Glomerular visceral epithelial cell (primary cell): ENCODE measurements at regions not wholly inside any gene's neighbourhood (a gene's known extent, or its start where the extent isn't known, plus 50 kb on each side); places are given as distances from the start of the nearest gene placed in this dataset.
"Not testable (repeated sequence)": the region's sequence is repeated elsewhere in the genome, so short reads cannot be mapped to it uniquely, and the experiment has no call there.

Experiments
- DNase-seq: peaks from one replicate; pipeline ENCODE4 v3.0.0-alpha.2; 2016; ENCODE audit errors: extremely low spot score

DNA sequence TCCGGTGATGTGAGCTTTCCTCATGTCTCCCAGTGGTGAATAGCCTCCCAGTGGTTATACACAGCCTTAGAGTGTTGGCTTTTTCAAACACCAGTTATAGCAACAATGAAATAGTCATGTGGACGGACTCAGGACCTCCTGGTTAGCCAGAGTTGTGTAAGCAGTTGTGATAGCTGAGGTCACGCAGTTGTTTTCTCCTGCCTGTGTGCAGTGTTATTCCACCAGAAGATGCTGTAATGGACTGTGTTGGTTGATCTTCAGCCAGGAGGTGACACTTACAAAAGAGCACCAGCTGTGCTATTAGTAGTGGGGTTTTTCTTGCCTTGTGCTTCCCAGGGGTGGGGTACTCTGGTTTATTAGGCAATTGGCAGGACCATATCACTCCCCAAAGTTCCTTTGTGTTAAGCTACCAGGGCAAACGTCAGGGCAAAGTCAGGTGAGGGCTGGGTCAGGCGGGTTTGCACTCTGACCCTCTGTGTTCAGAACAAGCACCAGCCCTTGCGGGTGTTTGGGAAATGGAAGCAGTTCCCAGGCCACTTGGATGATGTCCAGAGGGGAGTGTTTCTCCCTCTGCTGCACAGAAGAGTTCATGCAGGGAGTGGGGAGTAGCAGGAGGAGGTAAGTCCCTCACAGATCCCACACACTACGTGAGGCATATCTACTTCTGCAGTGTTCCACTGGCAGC, 252.6 kb downstream of the TMEM47 start:
- DNase-seq: no peak

DNA sequence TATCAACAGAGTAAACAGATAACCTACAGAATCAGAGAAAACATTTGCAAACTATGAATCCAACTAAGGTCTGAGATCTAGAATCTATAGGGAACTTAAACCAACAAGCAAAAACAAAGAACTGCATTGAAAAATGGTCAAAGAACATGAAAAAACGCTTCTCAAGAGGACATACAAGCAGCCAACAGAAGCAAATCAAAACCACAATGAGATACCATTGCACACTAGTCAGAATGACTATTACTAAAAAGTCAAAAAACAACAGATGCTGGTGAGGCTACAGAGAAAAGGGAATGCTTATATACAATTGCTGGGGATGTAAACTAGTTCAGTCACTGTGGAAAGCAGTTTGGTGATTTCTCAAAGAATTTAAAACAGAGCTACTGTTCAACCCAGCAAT, 255.7 kb downstream of the TMEM47 start:
- no peak for DNase-seq

DNA sequence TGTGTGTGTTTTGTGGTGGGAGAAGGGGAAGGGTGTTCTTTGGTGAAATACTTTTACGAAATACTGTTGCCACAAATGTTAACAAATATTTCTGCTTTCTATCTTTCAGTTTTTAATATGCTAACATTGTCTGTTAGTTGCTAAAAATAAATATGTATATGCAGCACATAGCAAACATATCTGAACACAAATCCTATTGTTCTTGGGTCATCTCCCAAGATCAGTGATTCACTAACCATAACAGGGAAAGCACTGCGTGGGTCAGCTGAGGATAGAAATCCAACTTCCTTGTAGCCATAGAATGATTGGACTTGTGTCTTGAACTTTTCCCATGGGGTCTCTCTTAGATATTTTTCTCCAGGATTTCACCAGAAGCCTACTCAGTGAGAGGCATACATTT, 250.3 kb upstream of the FAM47A start:
- DNase-seq: peak; percentile 7

DNA sequence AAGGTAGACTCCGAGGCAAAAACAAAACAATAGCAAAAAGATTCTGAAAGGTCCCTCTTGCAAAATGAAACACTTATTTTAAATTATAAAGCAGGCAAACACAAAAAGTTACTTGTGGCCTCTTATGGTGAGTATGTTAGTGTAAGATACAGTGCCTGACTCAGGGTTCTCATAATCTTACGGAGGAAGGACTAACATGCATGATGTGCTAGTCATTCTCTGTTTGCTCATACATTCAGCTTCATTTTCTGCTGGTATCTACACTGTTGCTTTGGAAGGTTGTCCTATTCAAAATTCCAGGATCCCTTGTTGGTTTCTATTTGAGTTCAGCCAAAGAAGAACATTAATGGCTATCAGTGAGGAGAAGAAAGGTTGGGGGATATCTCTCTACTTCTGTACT, 249.1 kb upstream of the FAM47A start:
- DNase-seq: no peak

DNA sequence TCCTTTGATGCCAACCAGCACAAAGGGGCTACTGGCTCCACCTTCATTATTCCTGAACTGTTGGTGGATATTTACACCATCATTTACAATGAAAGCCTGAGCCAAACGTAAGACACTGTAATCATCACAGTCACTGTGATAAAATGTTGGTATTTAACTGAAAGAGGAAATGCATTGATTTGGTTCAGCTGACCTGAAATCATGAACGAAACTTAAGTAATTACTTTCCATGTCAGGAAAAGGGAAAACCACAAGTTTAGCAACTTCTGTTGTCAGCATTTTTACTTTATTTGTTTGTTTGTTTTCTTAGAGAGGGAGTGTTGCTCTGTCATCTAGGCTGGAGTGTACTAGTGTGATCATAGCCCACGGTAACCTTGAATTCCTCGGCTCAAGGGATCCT, 247.8 kb upstream of the FAM47A start:
- no peak for DNase-seq

DNA sequence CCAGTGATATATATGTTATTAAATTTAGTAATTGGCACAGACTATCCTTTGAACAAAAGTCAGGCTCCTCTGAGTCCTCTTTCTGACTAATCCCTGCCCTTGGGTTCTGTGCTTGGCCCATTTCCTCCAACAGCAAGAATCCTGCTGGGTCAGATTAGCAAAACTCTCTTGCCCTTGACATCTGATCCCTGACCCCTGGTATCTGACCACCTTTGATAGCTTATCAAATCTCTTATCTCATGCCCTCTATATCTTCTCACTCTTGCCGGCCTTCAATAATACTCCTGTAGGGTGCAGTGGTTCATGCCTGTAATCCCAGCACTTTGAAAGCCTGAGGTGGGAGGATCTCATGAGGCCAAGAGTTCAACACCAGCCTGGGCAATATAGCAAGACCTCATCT, 245.5 kb upstream of the FAM47A start:
- DNase-seq: no peak

DNA sequence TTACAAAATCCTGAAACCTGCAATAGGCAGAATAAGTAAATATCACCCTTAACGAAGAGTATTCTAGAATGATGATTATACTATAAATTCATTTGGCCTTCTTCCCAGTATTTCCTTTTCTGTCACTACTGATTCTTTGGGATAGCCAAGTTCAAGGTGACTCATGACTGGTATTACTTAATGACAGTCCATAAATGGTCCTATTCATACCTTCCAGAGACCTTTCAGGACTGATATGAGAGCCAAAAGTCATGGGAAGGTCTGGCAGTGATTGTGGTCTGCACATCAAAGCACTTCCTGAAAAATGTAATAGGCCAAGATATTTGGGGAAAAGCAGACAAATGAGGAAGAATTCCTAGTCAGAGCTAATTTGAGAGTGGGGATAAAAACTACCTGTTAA, 239.6 kb upstream of the FAM47A start:
- DNase-seq: no peak

DNA sequence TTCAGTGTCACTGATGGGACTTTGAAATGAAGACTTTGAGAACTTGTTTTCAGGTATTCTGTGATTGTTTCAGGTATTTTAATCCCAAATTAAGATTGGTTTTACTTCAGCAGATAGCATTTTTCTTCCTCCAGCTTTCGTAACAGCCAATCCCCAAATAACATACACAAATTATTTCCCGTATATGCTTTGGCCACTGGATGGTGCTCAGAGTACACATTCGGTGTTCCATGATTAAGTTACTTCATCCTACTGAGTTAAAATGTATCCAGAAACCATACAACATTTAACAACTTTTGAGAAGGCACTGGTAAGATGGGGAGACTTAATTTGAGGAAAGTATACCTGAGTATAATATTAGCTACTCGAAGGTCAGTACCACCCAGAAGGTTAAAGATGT, 233.4 kb upstream of the FAM47A start:
- DNase-seq: peak; percentile 24

DNA sequence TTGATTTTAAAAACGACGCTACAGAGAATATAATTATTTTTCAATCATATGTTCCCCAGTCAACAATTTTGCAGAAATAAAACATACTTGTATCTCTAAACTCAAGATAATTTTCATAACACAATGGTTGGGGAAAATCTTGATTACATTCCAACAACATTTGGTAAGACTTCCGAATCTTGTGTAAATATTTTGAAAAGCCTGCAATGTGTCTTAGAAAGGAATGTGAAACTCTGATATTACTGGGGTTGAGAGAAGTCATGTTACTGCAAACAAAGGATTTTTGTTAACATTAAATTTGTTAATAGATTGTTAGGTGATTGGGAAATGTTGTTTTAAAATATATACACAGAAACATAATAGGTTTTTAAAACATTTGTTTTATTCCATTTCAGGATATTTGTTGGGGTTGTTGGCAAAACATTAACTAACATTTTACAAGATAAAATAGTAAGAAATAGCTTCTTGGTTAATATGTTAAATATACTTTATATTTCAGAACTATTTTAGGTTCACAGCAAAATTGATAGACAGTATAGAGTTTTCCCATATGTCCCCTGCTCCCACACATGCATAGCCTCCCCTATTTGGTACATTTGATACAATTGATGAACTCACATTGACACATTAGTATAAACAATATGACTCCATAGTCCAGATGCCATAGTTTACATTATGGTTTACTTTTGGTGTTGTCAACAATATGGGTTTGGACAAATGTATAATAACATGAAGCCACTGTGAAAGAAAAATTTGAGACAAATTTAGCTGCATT, 218.6 kb upstream of the FAM47A start:
- no peak for DNase-seq

DNA sequence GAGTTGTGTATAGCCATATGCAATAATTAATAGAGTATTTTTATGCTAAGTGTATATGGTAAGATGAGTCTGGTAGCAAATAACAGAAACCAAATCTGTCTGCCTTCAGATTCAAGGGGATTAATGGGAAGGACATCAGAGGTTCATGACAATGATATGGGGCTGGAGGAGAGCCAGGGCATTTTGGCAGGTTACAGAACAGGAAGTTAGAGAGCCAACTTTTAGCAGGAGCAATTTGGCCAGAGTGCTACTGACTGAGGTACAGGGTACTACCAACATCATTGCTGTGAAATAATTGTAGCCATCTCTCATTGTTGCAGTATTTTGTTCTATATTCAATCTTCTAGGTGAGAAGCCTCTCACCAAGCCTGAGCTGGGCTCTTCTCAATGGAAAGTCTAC, 210.9 kb upstream of the FAM47A start:
- DNase-seq: no peak

DNA sequence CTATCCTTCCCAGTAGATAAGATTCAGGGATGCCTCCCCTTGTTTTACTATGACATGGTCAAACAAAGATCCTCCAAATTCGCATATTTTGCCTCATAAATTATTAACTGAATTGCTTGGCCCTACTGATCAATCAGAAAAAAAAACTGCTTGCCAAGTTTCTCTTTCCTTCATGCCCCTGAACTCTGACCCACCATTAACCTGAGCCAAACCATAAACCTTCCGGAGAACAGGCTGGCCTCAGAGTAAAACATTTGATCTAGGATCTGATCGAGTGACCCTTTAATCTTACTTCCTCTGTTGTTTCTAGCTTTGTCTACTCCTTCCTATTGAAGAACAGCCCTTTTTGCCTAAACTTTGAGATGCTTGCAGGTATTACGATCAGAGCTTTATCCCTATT, 209.7 kb upstream of the FAM47A start:
- no peak for DNase-seq

DNA sequence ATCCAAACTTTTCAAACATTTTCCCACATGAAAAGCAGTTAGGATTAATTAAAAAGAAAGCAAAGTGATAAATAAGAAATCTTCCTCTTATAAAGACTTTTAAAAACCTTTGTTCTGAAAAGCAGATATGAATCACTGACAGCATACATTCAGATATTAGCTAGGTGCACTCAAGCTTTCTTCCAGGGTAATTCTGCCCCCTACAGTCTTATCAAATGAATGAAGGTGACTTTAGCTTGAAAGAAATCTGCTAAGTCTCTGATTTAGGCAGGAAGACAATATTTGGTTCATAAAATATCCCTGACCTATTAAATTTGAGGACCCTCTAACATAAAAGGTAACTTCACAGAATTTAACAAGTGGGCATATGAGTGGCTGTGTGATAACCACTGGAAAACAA, 209.1 kb upstream of the FAM47A start:
- no peak for DNase-seq

DNA sequence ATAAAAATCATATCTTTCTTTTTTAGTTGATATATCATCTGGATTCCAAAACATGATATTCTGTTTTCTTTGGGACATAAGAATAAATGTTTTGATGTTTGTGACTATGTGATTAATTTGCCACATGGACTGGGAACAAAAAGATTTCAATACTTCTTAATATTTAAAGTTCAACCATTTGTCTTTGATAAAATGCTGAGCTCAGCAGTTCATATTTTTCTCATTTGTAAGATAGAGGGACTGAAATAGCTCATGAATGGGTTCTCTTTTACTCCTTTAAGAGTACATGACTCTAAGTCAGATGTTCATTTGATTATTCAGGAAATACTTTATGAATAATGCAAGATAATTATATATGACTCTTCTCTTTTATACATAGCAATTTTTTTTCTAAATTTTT, 205.9 kb upstream of the FAM47A start:
- no peak for DNase-seq

DNA sequence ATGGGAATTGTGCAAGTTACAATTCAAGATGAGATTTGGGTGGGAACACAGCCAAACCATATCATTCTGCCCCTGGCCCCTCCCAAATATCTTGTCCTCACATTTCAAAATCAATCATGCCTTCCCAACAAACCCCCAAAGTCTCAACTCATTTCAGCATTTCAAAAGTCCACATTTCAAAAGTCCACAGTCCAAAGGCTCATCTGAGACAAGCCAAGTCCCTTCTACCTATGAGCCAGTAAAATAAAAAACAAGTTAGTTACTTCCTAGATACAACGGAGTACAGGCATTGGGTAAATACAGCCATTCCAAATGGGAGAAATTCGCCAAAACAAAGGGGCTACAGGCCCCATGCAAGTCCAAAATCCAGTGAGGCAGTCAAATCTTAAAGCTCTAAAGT, 203.3 kb upstream of the FAM47A start:
- not testable (repeated sequence) for DNase-seq

DNA sequence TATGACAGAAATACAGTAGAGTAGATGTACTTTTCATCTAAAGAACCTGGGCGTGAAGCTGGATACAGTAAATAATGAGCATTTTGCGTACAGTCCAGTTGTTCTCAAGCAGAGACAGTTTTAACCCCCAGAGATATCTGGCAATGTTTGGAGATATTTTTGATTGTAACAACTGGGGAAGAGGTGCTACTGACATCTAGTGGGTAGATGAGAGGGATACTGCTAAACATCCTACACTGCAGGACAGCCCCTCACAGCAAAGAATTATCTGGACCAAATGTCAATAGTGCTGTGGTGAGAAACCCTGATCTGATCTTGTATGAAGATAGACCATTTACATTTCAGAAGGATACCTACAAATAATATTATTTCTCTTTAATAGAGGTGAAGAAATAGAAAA, 200.2 kb upstream of the FAM47A start:
- no peak for DNase-seq

DNA sequence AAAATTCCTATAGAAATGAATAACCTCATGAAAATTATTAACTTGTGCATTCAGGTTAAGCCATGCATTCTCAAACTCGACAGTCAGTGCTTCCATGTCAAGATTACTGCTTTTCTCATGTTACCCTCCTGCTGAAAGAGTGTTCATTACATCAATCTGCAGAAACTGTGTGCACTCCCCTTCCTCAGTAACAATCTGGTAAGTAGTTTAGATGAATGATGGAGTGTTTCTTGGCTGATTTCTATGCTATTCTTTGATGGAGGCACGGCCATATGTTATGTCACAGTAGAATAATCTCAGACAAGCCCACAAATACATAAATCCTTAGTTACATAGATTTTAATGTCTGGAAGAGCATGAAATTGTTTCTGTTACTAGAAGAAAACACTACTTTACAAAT, 193.3 kb upstream of the FAM47A start:
- no peak for DNase-seq

DNA sequence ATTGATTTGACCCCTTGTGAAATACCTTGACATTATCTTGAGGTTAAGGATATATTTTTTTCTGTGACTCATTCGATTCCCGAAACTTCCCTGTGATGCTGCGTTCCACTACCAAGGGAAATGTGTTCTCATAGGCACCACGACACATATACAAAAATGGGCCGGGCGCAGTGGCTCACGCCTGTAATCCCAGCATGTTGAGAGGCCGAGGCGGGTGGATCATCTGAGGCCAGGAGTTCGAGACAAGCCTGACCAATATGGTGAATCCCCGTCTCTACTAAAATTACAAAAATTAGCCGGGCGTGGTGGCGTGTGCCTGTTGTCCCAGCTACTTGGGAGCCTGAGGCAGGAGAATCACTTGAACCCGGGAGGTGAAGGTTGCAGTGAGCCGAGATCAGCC, 188.3 kb upstream of the FAM47A start:
- not testable (repeated sequence) for DNase-seq

DNA sequence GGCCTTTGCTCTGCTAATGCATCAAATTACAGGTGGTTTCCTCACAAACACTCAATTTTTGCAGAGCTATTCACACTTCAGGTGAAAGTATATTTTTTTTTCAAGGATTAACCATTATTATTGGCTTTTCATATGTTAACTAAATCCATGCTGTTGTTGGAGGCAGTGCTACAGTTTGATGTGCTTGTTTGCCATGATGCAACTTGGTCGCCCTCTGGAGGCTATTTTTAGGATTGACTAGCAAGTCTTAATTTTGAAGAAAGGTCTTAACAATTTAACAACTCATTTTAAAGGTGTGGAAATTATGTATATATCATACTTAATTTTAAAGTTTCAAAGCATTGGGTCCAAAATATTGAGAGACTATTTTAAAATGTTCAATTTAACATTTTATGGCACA, 168.8 kb upstream of the FAM47A start:
- DNase-seq: peak; percentile 18

DNA sequence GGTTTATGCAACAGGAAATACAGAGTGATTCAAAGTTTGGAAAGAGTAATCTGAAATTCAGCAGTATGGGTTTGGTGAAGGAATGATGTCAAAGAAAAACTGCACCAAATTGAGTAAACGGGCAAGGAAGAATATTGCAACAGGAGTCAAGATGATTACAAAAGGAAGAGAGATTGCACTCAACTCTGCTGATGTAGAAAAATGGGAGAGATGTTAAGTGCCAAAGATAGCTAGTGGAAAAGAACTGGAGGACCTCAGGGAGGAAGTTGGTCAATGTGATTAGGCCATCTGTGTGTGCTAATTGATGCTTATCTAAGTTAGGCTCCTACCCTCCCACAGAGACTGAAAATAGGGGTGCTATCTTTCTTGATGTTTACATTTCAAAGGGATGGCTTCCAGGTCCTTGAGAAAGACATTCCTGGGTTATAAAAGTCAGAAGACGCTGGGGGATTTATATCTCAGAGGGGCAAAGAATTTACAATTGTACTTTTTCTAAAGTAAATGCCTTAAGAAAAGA, 167.4 kb upstream of the FAM47A start:
- DNase-seq: no peak

DNA sequence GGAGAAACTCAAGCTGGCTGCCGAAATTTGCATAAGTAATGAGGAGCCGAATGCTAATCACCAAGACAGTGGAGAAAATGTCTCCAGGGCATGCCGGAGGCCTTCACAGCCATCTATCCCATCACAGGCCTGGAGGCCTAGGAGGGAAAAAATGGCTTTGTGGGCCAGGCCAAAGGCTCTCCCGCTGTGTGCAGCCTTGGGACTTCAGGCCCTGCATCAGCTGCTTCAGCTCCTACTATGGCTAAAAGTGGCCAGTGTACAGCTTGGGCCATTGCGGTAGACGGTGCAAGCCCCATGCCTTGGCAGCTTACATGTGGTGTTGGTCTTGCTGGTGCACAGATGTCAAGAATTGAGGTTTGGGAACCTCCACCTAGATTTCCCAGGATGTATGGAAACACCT, 162.6 kb upstream of the FAM47A start:
- no peak for DNase-seq

DNA sequence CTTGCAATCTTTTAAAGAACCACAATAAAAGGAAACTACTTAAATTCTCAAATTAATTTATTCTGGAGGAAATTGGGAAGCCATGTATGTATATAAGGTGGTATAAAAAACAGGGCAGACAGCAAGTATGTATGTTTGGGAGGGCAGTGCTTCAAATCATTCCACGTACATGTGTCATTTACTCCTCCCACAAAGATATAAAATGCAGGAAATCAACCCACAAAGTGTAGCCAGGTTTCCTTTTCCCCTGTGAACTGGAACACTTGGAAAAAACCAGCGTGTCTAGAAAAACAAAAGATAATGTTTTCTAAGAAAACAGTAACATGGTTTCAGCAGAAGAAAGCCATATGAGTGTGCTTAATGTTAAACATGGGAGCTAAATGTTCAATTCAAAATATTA, 156.7 kb upstream of the FAM47A start:
- DNase-seq: no peak

DNA sequence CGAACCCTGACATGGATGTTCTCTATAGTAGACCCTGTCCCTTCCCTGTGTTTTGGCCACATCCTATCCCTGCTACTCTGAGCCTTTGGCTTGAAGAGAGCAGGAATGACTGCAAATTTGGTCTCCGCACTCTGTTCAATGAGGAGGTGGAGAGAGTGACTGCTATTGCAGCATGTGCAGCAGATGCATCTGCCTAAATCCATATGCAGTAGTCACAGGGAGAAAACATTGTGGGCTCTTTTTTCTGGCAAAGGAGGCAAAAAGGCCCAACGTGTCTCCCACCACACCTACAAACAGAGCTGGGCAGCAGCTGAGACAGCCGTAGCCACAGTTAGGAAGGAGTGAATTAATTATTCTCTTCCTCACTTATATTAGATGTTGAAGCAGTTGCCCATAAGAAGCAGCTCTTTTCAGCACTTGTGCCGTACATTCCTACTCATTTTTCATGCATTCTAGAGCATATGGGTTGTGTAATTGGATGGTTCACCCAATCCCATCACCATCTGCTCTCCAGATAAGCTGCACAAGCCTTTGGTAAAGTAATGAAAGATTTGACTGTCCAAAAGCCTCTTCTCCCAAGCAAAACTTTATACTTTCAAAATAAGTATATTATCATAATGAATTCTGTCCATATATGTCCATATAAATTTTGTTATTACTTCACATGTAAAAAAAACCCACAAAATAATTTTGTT, 147.9 kb upstream of the FAM47A start:
- DNase-seq: no peak

DNA sequence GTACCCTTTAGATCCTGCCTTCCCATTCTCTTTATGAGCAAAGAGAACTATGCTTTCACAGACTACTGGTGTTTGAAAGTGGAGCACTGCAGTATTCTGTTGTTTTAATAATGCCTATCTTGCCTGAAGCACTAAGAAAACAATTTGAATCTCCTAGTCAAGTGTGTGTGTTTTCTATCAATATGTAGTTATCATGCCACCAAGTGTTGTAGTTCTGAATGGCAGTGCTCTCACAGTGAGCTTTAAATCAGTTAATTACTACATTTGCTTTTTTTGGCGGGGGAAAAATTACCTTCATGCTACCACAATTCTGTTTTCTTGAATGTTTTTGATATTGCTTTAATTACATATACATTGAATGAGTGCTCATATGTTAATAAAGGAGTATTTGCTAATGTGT, 143.6 kb upstream of the FAM47A start:
- no peak for DNase-seq
